ENCODE measurements at regions not wholly inside any gene's neighbourhood (a gene's known extent, or its start where the extent isn't known, plus 50 kb on each side); places are given as distances from the start of the nearest gene placed in this dataset.
"Not testable (repeated sequence)": the region's sequence is repeated elsewhere in the genome, so short reads cannot be mapped to it uniquely, and the experiment has no call there.

GRCh38 chr7:82624337-82624736 lies 180.8 kb upstream of the CACNA2D1 start:
- no peak for DNase-seq

- DNase-seq: no peak
Measured at GRCh38 chr7:82623812-82624211, 180.2 kb upstream of the CACNA2D1 start.

- no peak for DNase-seq
Measured at GRCh38 chr7:82617156-82617555, 173.6 kb upstream of the CACNA2D1 start.

GRCh38 chr7:82616059-82616728 lies 172.6 kb upstream of the CACNA2D1 start:
- DNase-seq: peak; percentile 71 to 93 (median 82)

GRCh38 chr7:82615527-82615926 lies 171.9 kb upstream of the CACNA2D1 start:
- peak; percentile 83 to 92 (median 88) for DNase-seq

GRCh38 chr7:82609746-82610145 lies 166.2 kb upstream of the CACNA2D1 start:
- DNase-seq: no peak

- peak; percentile 51 to 79 (median 64) for DNase-seq
Measured at GRCh38 chr7:82605247-82605864, 161.8 kb upstream of the CACNA2D1 start.

GRCh38 chr7:82602066-82602465 lies 158.5 kb upstream of the CACNA2D1 start:
- no peak for DNase-seq

GRCh38 chr7:82600531-82600930 lies 157.0 kb upstream of the CACNA2D1 start:
- no peak for DNase-seq

GRCh38 chr7:82599895-82600294 lies 156.3 kb upstream of the CACNA2D1 start:
- no peak for DNase-seq

GRCh38 chr7:82598958-82599357 lies 155.4 kb upstream of the CACNA2D1 start:
- DNase-seq: peak in 3 of 4 experiments; percentile 3 to 61 (median 44)

GRCh38 chr7:82595795-82596194 lies 152.2 kb upstream of the CACNA2D1 start:
- peak; percentile 13 to 53 (median 35) for DNase-seq

GRCh38 chr7:82595176-82595575 lies 151.6 kb upstream of the CACNA2D1 start:
- DNase-seq: no peak

GRCh38 chr7:82594665-82595064 lies 151.1 kb upstream of the CACNA2D1 start:
- DNase-seq: no peak

GRCh38 chr7:82593780-82594179 lies 150.2 kb upstream of the CACNA2D1 start:
- no peak for DNase-seq

- no peak for DNase-seq
Measured at GRCh38 chr7:82592416-82592815, 148.8 kb upstream of the CACNA2D1 start.

GRCh38 chr7:82579047-82579446 lies 135.5 kb upstream of the CACNA2D1 start:
- DNase-seq: no peak

GRCh38 chr7:82578430-82578829 lies 134.9 kb upstream of the CACNA2D1 start:
- no peak for DNase-seq

- peak; percentile 77 to 92 (median 86) for DNase-seq
Measured at GRCh38 chr7:82572195-82572880, 128.8 kb upstream of the CACNA2D1 start.

- DNase-seq: not testable (repeated sequence)
Measured at GRCh38 chr7:82571047-82571446, 127.5 kb upstream of the CACNA2D1 start.

GRCh38 chr7:82567841-82568240 lies 124.3 kb upstream of the CACNA2D1 start:
- no peak for DNase-seq

GRCh38 chr7:82567356-82567755 lies 123.8 kb upstream of the CACNA2D1 start:
- DNase-seq: peak in 2 of 4 experiments; percentile 4

GRCh38 chr7:82566752-82567151 lies 123.2 kb upstream of the CACNA2D1 start:
- no peak for DNase-seq

Data from suppressor macrophage (primary cell).